ENCODE measurements at regions not wholly inside any gene's neighbourhood (a gene's known extent, or its start where the extent isn't known, plus 50 kb on each side); places are given as distances from the start of the nearest gene placed in this dataset.
"Not testable (repeated sequence)": the region's sequence is repeated elsewhere in the genome, so short reads cannot be mapped to it uniquely, and the experiment has no call there.

DNA sequence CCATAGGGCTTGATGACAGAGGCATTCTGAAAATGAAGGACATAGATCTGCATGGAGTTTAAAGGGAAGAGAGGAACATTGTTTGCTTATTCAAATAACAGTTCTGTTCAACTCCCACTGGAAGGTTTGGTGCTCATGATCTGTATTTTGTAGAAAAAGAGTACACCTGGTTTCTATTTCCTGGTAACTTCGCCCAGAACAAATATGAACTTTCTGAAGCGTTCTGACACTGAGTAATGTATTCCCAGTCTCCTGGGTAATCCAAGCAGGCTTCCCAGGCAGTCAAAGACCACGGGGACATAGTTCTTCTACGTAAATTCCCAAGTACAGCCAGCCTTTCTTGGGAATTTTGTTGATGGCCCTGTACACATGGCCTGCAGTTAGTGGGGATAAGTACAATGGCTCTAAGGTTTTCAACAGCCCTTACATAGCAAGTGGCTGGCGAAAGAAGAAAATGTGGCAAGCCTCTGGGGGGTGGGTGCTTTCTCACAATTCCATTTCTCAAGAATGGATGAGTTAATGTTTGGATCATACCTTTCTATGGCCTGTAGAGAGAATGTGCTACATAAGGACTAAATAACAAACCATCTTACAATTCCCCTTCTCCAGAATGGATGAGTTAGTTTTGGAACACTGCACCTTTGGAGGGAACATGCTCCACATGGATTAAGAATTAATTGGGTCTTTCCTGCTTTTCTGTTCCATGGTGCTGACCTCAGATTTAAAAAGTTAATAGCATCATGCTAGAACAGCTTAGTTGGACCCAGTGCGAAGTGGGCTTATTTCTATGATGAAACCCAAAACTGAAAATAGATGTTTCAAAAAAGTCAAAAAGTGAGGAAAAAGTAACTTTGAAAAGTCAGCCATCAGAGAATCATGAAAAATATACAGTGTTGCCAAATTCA is 52.7 kb downstream of the COL6A6 start:
- DNase-seq (no peak), ATAC-seq (no peak)
- H3K4me1 Mint-ChIP-seq, result no peaks in the 10 kb centered on the region
- POLR2A ChIA-PET, result no interaction called here
- H3K27me3 Mint-ChIP-seq, result peaks cover 2 to 31% (median 17%) of the 10 kb centered on the region in 5 donors
- no peak overlapping the region for H3K4me3 Mint-ChIP-seq
- H3K9me3 Mint-ChIP-seq, result no peaks in the 10 kb centered on the region
- H3K36me3 Mint-ChIP-seq, result no peaks in the 10 kb centered on the region
- no peak overlapping the region for H3K27ac Mint-ChIP-seq

DNA sequence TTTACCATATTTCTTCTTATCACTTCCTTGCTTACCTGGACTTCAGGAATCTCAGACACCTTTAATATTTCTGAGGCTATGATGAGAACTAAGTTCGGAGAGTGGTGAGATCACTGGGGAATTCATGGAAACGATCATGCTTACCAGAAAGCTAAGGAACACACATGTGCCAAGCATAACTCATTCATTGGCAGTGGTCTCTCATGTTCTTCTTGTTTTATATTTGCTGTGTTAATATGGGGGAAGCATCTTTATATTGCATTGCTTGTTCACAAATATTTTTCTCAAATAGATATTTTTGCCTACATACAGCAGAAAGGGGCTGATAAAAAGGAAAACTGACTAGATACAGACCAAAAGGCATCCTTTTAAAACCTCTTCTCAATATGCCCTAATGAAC is 55.8 kb downstream of the COL6A6 start:
- Mint-ChIP-seq H3K4me3 (no peak overlapping the region), H3K27me3 (peaks cover 1 to 52% (median 19%) of the 10 kb centered on the region in 5 donors), H3K4me1 (no peaks in the 10 kb centered on the region), H3K27ac (no peak overlapping the region), H3K36me3 (no peaks in the 10 kb centered on the region), H3K9me3 (no peaks in the 10 kb centered on the region)
- ATAC-seq (no peak), DNase-seq (no peak)
- POLR2A ChIA-PET, result no interaction called here

DNA sequence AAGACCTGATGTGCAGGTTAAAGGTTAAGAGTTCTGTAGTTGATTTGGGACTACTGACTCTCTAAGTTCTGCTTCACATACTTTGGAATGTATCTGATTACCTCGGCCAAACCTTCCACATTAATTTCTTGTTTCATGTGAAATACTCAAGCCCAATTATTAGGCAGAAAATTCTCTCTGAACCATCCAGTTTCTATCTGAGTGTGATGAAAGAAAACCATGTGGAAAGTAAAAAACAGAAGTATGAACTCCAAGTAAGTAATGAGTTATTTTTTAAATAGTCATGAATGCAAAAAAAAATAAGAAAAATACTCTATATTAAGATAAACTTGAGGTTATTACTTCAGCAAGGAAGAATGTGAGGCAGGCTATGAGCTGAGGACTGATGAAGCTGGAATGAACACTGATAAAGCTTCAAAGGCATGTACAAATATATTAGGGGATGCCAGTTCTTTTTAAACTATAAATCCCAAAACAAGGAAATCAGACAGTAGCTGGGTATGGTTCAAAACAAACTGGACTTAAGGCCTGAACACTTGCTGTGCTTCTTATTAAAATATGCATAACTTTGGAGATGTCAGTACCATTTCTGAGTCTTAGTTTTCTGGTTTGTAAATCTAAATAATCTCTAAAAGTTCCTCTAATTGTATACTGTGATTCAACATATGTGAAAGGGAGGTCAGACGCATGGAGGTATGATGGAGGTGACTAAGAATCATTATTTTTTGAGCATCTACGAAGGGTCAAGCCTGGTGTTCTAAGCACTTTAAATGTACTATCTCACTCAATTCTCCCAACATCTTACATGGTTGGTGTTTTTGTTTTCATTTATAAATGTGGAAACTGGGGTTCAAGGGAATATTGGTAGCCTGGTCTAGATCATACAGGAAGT is 59.6 kb downstream of the COL6A6 start:
- H3K36me3 Mint-ChIP-seq, result no peaks in the 10 kb centered on the region
- no peaks in the 10 kb centered on the region for H3K9me3 Mint-ChIP-seq
- no peak for ATAC-seq
- POLR2A ChIA-PET, result no interaction called here
- no peak overlapping the region for H3K4me3 Mint-ChIP-seq
- no peak overlapping the region for H3K27ac Mint-ChIP-seq
- DNase-seq, result no peak
- no peaks in the 10 kb centered on the region for H3K4me1 Mint-ChIP-seq
- H3K27me3 Mint-ChIP-seq, result peaks cover 2 to 69% (median 14%) of the 10 kb centered on the region in 5 donors

DNA sequence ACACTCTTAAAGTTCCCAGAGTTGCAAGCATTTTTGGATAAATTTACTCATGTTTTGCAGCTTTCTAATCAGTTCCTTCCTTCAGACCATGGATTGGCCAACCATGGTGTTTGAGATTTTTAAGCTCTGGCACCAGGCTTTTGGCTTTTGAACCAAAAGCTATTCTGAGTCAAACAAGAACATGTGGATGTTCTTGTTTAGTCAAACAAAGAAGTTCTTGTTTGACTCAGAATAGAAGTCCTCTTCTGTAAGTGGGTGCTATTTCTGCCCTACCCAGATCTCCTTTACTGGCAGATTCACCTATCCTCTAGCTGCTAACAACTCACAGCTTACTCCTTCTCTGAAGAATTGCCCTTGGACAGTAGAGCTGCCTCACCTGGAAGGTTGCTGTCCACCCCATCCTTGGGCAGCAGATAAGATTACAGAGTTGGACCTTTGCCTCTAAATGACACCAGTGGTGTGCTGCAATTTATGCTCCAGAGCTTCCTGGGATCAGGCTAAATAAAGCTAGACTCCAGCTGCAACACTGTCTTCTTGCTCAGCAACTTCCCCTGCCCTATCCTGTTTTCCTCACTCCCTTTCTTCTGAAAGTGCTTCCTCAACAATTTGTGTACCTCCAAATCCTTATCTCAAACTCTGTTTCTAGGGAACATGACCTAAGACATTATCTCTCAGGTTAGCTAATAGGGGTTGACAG is 65.6 kb downstream of the COL6A6 start:
- H3K4me1 Mint-ChIP-seq, result no peaks in the 10 kb centered on the region
- no peak overlapping the region for H3K4me3 Mint-ChIP-seq
- no peaks in the 10 kb centered on the region for H3K9me3 Mint-ChIP-seq
- ATAC-seq (no peak), DNase-seq (no peak)
- no peak overlapping the region for H3K27ac Mint-ChIP-seq
- no peaks in the 10 kb centered on the region for H3K36me3 Mint-ChIP-seq
- POLR2A ChIA-PET, result no interaction called here
- peaks cover 6 to 50% (median 13%) of the 10 kb centered on the region in 5 donors for H3K27me3 Mint-ChIP-seq

DNA sequence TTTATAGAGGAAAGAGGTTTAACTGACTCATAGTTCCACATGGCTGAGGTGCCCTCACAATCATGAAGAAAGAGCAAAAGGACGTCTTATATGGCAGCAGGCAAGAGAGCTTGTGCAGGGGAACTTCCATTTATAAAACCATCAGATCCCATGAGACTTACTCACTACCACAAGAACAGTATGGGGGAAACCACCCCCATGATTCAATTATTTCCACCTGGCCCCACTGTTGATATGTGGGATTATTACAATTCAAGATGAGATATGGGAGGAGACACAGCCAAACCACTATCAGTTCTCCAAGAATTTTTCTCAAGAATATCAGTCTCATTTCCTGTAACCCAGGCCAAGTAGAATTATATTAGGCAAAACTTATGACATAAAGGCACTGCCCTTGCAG is 77.8 kb downstream of the COL6A6 start:
- H3K4me1 Mint-ChIP-seq, ATAC-seq, H3K36me3 Mint-ChIP-seq, H3K4me3 Mint-ChIP-seq, POLR2A ChIA-PET, H3K9me3 Mint-ChIP-seq, H3K27ac Mint-ChIP-seq, DNase-seq: not testable (repeated sequence)
- peaks cover 16 to 46% (median 19%) of the 10 kb centered on the region in 5 donors for H3K27me3 Mint-ChIP-seq

DNA sequence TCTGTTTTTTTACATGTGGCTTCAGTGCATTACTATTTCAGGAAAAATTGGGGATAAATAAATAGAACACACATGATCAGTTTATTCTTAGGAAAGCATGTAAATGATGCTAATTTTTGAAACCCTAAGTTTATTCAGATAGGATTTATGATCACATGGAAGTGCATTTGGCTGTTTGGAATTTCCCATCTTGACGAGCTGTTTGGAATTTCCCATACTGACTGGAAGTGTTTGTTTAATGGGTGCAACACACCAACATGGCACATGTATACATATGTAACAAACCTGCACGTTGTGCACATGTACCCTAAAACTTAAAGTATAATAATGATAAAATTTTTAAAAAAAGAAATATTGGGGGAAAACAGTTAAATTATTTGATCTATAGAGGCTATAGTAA is 79.5 kb downstream of the COL6A6 start:
- ATAC-seq (no peak), DNase-seq (no peak)
- peaks cover 15 to 40% (median 17%) of the 10 kb centered on the region in 5 donors for H3K27me3 Mint-ChIP-seq
- no peak overlapping the region for H3K27ac Mint-ChIP-seq
- POLR2A ChIA-PET, result no interaction called here
- H3K4me1 Mint-ChIP-seq, result no peaks in the 10 kb centered on the region
- H3K4me3 Mint-ChIP-seq, result no peak overlapping the region
- no peaks in the 10 kb centered on the region for H3K36me3 Mint-ChIP-seq
- peaks cover 0 to 7% (median 0%) of the 10 kb centered on the region in 9 donors for H3K9me3 Mint-ChIP-seq

DNA sequence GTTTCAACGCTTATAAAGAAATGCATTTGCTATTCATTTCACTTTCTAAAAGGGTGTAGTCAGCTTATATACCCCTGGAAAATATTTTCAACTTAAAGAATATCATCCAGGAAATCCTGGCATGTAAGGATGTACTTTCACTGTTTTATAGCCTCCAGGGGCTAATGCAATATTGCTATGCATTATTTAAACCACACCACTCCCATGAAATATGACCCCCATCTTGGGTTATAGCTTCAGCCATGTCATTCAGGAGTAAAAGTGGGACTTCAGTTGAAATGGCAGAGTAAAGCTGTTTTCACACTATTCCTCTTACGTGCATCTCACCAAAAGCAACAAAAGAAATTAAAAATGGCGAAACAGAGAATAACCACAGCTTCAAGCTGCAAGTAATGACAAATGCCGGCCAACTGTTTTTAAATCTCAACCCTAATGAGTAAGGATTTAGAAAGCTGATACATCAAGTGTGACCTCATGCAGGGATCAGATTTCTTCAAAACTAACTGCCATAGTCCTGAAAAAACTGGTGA is 84.5 kb downstream of the COL6A6 start:
- POLR2A ChIA-PET, result no interaction called here
- Mint-ChIP-seq H3K9me3 (peaks cover 0 to 20% (median 10%) of the 10 kb centered on the region in 9 donors), H3K27me3 (peaks cover 3 to 17% (median 12%) of the 10 kb centered on the region in 5 donors), H3K36me3 (peaks cover 0 to 3% (median 0%) of the 10 kb centered on the region in 3 donors), H3K4me1 (no peaks in the 10 kb centered on the region), H3K27ac (no peak overlapping the region), H3K4me3 (no peak overlapping the region)
- DNase-seq (no peak), ATAC-seq (no peak)

DNA sequence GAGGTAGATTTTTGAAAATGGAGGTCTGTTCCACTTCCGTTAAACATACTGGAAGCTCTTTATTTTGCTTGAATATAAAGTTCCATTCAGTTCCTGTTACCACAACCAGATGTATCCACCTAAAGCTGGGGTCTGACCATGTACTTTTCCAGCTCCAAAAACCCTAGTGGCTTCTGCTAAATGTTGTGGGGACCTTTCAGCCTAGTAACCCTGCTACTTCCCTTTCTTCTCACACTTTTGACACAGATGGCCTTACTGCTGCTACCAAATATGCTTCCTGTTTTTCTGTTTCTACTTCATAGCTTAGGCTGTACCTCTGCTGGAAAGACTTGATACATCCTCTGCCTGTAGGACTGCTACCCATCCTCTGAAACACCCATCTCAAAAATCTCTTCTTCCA is 87.8 kb downstream of the COL6A6 start:
- H3K4me1 Mint-ChIP-seq, result no peaks in the 10 kb centered on the region
- no peak for ATAC-seq

DNA sequence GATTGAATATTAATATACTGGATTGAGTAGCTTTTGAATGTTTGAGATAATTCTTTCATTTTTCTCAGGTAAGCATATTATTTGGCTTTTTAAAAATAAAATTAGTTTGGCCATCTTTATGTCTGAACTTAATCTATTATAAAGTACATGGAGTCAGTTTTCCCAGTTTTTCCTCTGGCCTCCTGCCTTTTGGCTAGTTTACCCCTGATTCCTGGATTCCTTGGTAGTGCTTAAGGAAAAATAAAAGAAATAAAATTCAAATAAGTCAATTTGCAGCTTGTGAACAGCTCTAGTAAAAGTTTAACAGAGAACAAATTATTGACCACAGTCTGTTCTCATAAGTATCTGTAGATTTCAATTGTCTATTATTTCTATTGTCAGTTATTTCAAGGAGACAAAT is 89.4 kb downstream of the COL6A6 start:
- DNase-seq (no peak), ATAC-seq (no peak)
- Mint-ChIP-seq H3K4me3 (no peak overlapping the region), H3K9me3 (peaks cover 0 to 49% (median 25%) of the 10 kb centered on the region in 9 donors), H3K27ac (no peak overlapping the region), H3K4me1 (no peaks in the 10 kb centered on the region), H3K36me3 (peaks cover 0 to 5% (median 1%) of the 10 kb centered on the region in 3 donors), H3K27me3 (peaks cover 0 to 2% (median 0%) of the 10 kb centered on the region in 5 donors)
- POLR2A ChIA-PET, result no interaction called here

More for the DNA sequence above, 87.8 kb downstream of the COL6A6 start:
- POLR2A ChIA-PET, result no interaction called here
- Mint-ChIP-seq H3K27ac (no peak overlapping the region), H3K4me3 (no peak overlapping the region), H3K36me3 (peaks cover 0 to 5% (median 0%) of the 10 kb centered on the region in 3 donors), H3K27me3 (peaks cover 0 to 2% (median under 1%) of the 10 kb centered on the region in 5 donors), H3K9me3 (peaks cover 0 to 43% (median 21%) of the 10 kb centered on the region in 9 donors)
- no peak for DNase-seq

DNA sequence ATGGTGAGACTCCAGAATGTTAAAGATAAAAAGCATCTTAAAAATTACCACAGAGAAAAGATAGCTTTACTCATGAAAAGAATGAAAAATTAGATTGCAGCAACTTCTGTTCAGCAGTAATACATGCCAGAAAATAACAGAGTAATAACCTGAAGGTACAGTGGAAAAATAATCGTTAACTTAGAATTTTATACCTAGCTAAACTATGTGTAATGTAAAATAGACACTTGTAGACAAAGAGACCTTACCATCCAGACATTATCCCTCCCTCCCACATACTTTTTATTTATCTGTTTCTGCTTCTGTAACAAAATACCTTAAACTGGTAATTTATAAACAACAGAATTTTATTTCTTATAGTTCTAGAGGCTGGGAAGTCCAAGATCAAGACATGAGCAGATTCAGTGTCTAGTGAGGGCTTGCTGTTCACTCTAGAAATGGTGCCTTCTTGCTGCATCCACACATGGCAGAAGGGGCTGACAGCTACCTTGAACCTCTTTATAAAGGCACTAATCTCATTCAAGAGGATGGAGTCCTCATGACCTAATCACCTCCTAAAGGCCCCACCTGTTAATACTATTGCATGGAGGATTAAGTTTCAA is 90.7 kb downstream of the COL6A6 start:
- Mint-ChIP-seq H3K36me3 (peaks cover 2 to 5% (median 4%) of the 10 kb centered on the region in 3 donors), H3K9me3 (peaks cover 8 to 60% (median 35%) of the 10 kb centered on the region in 9 donors), H3K4me3 (no peak overlapping the region), H3K27me3 (peaks cover 0 to 3% (median 2%) of the 10 kb centered on the region in 5 donors), H3K27ac (no peak overlapping the region), H3K4me1 (no peaks in the 10 kb centered on the region)
- DNase-seq, result no peak
- POLR2A ChIA-PET, result no interaction called here
- no peak for ATAC-seq

DNA sequence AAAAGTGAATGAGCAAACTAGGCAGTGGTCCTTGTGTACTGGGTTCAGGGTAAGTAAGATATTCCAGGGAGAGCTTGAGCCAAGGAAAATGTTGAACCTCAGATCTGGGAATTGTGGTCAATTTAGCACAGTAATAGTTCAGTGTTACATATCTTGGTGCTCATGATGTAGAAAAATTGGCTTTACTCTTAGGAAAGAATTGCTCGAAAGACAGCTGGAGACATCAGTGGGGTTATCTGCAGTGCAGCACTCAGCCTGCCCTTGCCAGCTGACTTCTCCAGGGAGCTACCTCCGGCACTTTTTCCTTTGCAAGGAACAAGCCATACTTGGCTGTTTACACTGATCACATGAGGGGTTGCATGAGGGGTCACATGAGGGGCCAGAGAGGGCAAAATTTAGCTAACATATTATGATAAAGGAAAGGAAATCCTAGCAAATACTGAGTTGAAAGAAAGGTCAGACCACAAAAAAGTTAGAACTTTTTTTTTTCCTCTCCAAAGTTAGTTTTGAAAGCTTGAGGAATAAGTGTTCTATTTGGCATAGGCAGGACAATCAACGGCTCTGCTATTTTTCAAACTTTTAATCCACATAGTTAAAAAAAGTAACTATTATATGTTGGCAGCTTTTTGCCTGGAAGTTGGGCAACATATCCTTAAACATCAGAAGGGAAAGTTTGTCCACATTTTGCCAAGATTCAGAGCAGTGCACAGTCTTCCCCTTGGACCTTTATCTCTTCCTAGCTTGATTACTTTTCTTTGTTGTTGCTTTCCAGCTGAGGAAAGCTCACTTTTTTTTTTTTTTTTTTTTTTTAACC is 92.4 kb downstream of the COL6A6 start:
- Mint-ChIP-seq H3K9me3 (peaks cover 8 to 67% (median 45%) of the 10 kb centered on the region in 9 donors), H3K4me3 (no peak overlapping the region), H3K27ac (no peak overlapping the region), H3K36me3 (peaks cover 2 to 4% (median 2%) of the 10 kb centered on the region in 3 donors), H3K4me1 (no peaks in the 10 kb centered on the region), H3K27me3 (peaks cover 0 to 10% (median 2%) of the 10 kb centered on the region in 5 donors)
- POLR2A ChIA-PET, result interaction anchor here (0.6 kb wide), 1 partner anchor 218 kb away, joined by 3 read pairs; no protein-coding TSS in a partner anchor
- no peak for ATAC-seq
- no peak for DNase-seq

All from naive thymus-derived CD8-positive, alpha-beta T cell (primary cell).